ENCODE measurements at regions not wholly inside any gene's neighbourhood (a gene's known extent, or its start where the extent isn't known, plus 50 kb on each side); places are given as distances from the start of the nearest gene placed in this dataset.
A peak's percentile ranks its signal among the peaks of the same experiment; 100 is the strongest.

- no peak for DNase-seq
Measured at GRCh38 chr18:78393086-78393862, 586.3 kb upstream of the SALL3 start.

- no peak for DNase-seq
Measured at GRCh38 chr18:78396077-78396476, 583.5 kb upstream of the SALL3 start.

- no peak for DNase-seq
Measured at GRCh38 chr18:78396756-78397155, 582.9 kb upstream of the SALL3 start.

- DNase-seq = no peak
Measured at GRCh38 chr18:78399992-78400503, 579.6 kb upstream of the SALL3 start.

GRCh38 chr18:78402440-78402839 lies 577.2 kb upstream of the SALL3 start:
- DNase-seq = no peak

GRCh38 chr18:78402966-78403365 lies 576.7 kb upstream of the SALL3 start:
- no peak for DNase-seq

- DNase-seq = no peak
Measured at GRCh38 chr18:78403371-78403770, 576.2 kb upstream of the SALL3 start.

GRCh38 chr18:78405763-78406162 lies 573.9 kb upstream of the SALL3 start:
- DNase-seq = no peak

GRCh38 chr18:78406743-78407465 lies 572.7 kb upstream of the SALL3 start:
- peak in 1 of 5 experiments; percentile 79 for DNase-seq

- peak in 1 of 5 experiments; percentile 4 for DNase-seq
Measured at GRCh38 chr18:78407466-78407844, 572.2 kb upstream of the SALL3 start.

- DNase-seq = no peak
Measured at GRCh38 chr18:78408623-78409022, 571.0 kb upstream of the SALL3 start.

GRCh38 chr18:78410094-78410786 lies 569.4 kb upstream of the SALL3 start:
- no peak for DNase-seq

GRCh38 chr18:78411539-78411938 lies 568.1 kb upstream of the SALL3 start:
- DNase-seq = no peak

- no peak for DNase-seq
Measured at GRCh38 chr18:78414302-78414701, 565.3 kb upstream of the SALL3 start.

- no peak for DNase-seq
Measured at GRCh38 chr18:78416853-78417252, 562.8 kb upstream of the SALL3 start.

- no peak for DNase-seq
Measured at GRCh38 chr18:78418379-78418778, 561.2 kb upstream of the SALL3 start.

GRCh38 chr18:78419171-78419570 lies 560.4 kb upstream of the SALL3 start:
- no peak for DNase-seq

- DNase-seq = no peak
Measured at GRCh38 chr18:78420116-78420515, 559.5 kb upstream of the SALL3 start.

GRCh38 chr18:78421392-78421791 lies 558.2 kb upstream of the SALL3 start:
- DNase-seq = no peak

GRCh38 chr18:78422336-78422735 lies 557.3 kb upstream of the SALL3 start:
- no peak for DNase-seq

- DNase-seq = no peak
Measured at GRCh38 chr18:78423811-78424210, 555.8 kb upstream of the SALL3 start.

GRCh38 chr18:78424403-78425018 lies 555.1 kb upstream of the SALL3 start:
- DNase-seq = no peak

GRCh38 chr18:78425019-78425412 lies 554.6 kb upstream of the SALL3 start:
- no peak for DNase-seq

Data from T-helper 2 cell (primary cell).